ENCODE measurements at regions not wholly inside any gene's neighbourhood (a gene's known extent, or its start where the extent isn't known, plus 50 kb on each side); places are given as distances from the start of the nearest gene placed in this dataset.

DNA sequence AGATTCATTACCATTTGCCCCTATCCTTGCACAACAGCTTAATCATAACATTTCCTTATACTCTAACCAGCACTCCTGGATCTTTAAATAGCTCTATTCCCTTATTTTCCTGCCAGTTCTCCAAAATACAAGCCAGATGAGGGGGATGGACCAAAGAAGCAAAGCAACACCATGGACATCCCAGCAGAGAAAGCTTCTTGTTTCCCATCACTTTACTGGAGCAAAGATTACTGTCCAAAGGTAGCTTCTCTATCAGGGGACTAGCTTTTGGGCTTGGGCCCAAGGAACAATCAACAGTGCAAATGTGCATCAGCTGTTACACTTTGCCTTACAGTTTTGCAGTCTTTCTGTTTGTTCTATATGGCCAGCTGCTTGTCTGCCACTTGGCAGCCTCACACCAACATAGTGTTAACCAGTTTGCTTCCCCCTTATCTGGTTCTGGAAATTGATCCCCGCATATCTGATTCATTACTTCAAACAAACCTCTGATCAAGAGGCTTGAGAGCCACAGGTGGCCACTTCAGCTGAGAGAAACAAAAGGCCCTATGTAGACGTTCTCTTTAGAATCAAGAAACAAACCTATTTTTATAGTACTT, 814.3 kb downstream of the METTL15 start:
- Histone ChIP-seq H3K36me3 (ENCODE audit: control insufficient read depth in 2 of 2, extremely low read depth in 1 of 2, insufficient read depth in 1 of 2, low read length in 1 of 2) (no peaks in the 10 kb centered on the region), H3K27me3 (replicated peaks in 1 of 2; ENCODE audit: control insufficient read depth in 2 of 2, extremely low read depth in 1 of 2, insufficient read depth in 2 of 2, low read length in 1 of 2) (no peaks in the 10 kb centered on the region), H3K4me1 (ENCODE audit: control insufficient read depth in 1 of 2, extremely low read depth in 1 of 2, insufficient read depth in 2 of 2, low read length in 2 of 2) (no peaks in the 10 kb centered on the region), H3K4me3 (ENCODE audit: control insufficient read depth in 1 of 2, extremely low read depth in 1 of 2, low read length in 1 of 2) (no peak overlapping the region), H3K27ac (ENCODE audit: low read length) (no peak overlapping the region), H3K9me3 (no peaks in the 10 kb centered on the region)
- ChIA-PET CTCF (interaction anchor here in 1 of 2 donors (0.6 kb wide), 1 partner anchor 1163 kb away, joined by 8 read pairs; no protein-coding TSS in a partner anchor), POLR2A (no interaction called here)
- H3K4me1 Mint-ChIP-seq = no peaks in the 10 kb centered on the region
- ATAC-seq (replicated peaks in 1 of 4) (no peak), DNase-seq (no peak)
- peaks cover 9 to 31% (median 21%) of the 10 kb centered on the region in 3 donors for H3K9me3 Mint-ChIP-seq
- H3K4me3 Mint-ChIP-seq = no peak overlapping the region
- H3K36me3 Mint-ChIP-seq = no peaks in the 10 kb centered on the region
- no peak overlapping the region for H3K27ac Mint-ChIP-seq
- WGBS (ENCODE audit: insufficient coverage) = 100% methylated on average over 1 of the region's 2 CpGs
- H3K27me3 Mint-ChIP-seq = no peaks in the 10 kb centered on the region

DNA sequence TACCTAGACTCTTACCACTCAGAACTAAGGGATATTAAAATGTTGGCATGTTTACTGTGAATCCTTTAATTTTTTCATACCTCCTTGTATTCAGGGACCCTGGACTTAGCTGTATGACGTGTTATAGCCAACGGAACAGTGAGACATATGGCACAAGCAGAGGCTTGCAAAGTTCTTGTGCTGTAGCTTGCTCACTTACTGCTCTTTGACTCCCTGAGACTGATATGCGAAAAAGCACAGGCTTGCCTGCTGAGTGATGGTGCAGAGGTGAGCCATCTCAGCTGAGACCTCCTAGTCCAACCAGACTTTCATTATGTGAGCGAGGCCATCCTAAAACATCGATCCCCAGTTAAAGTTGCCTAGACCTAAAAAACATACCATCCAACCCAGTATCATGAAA, 811.0 kb downstream of the METTL15 start:
- Histone ChIP-seq H3K36me3 (ENCODE audit: control insufficient read depth in 2 of 2, extremely low read depth in 1 of 2, insufficient read depth in 1 of 2, low read length in 1 of 2) (no peaks in the 10 kb centered on the region), H3K9me3 (no peaks in the 10 kb centered on the region), H3K27ac (ENCODE audit: low read length) (no peak overlapping the region), H3K27me3 (replicated peaks in 1 of 2; ENCODE audit: control insufficient read depth in 2 of 2, extremely low read depth in 1 of 2, insufficient read depth in 2 of 2, low read length in 1 of 2) (no peaks in the 10 kb centered on the region), H3K4me1 (ENCODE audit: control insufficient read depth in 1 of 2, extremely low read depth in 1 of 2, insufficient read depth in 2 of 2, low read length in 2 of 2) (no peaks in the 10 kb centered on the region), H3K4me3 (ENCODE audit: control insufficient read depth in 1 of 2, extremely low read depth in 1 of 2, low read length in 1 of 2) (no peak overlapping the region)
- ATAC-seq (replicated peaks in 1 of 4) (no peak), DNase-seq (no peak)
- POLR2A ChIA-PET = no interaction called here
- Mint-ChIP-seq H3K4me3 (no peak overlapping the region), H3K27me3 (no peaks in the 10 kb centered on the region), H3K9me3 (peaks cover 6 to 34% (median 15%) of the 10 kb centered on the region in 3 donors), H3K4me1 (no peaks in the 10 kb centered on the region), H3K27ac (no peak overlapping the region), H3K36me3 (no peaks in the 10 kb centered on the region)
- CTCF ChIA-PET = interaction anchor here in 1 of 2 donors (0.6 kb wide), 1 partner anchor 15 kb away, joined by 3 read pairs; no protein-coding TSS in a partner anchor
- WGBS (ENCODE audit: insufficient coverage) = 88% methylated on average over 2 of the region's 5 CpGs

DNA sequence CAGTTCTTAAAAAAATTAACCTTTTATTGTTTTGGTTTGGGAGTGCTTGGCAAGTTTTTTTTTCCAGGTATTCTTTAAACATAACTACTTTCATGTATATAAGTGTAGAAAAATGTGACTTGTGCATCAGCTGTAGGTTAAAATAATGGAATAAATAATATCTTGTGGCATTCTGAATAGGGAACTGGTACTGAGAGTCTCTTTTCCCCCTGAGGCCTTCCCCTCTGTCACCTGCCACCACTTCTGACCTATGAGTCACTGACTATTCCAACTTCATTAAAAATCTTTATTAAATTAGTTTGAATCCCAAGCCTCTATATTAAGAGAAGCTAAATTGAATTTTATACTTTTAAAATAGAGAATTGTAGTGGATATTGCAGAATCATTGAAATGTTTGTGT, 805.7 kb downstream of the METTL15 start:
- no peak for DNase-seq
- ChIA-PET CTCF (no interaction called here), POLR2A (no interaction called here)
- no peaks in the 10 kb centered on the region for H3K4me1 ChIP-seq (ENCODE audit: control insufficient read depth in 1 of 2, extremely low read depth in 1 of 2, insufficient read depth in 2 of 2, low read length in 2 of 2)
- H3K4me1 Mint-ChIP-seq = no peaks in the 10 kb centered on the region
- H3K27ac ChIP-seq (ENCODE audit: low read length) = no peak overlapping the region
- no peaks in the 10 kb centered on the region for H3K27me3 Mint-ChIP-seq
- H3K27me3 ChIP-seq (replicated peaks in 1 of 2; ENCODE audit: control insufficient read depth in 2 of 2, extremely low read depth in 1 of 2, insufficient read depth in 2 of 2, low read length in 1 of 2) = no peaks in the 10 kb centered on the region
- H3K9me3 Mint-ChIP-seq = peaks cover 8 to 23% (median 18%) of the 10 kb centered on the region in 3 donors
- no peaks in the 10 kb centered on the region for H3K36me3 ChIP-seq (ENCODE audit: control insufficient read depth in 2 of 2, extremely low read depth in 1 of 2, insufficient read depth in 1 of 2, low read length in 1 of 2)
- H3K4me3 Mint-ChIP-seq = no peak overlapping the region
- no peak overlapping the region for H3K27ac Mint-ChIP-seq
- no peaks in the 10 kb centered on the region for H3K36me3 Mint-ChIP-seq
- H3K4me3 ChIP-seq (ENCODE audit: control insufficient read depth in 1 of 2, extremely low read depth in 1 of 2, low read length in 1 of 2) = no peak overlapping the region
- no peaks in the 10 kb centered on the region for H3K9me3 ChIP-seq
- no peak for ATAC-seq (replicated peaks in 1 of 4)

DNA sequence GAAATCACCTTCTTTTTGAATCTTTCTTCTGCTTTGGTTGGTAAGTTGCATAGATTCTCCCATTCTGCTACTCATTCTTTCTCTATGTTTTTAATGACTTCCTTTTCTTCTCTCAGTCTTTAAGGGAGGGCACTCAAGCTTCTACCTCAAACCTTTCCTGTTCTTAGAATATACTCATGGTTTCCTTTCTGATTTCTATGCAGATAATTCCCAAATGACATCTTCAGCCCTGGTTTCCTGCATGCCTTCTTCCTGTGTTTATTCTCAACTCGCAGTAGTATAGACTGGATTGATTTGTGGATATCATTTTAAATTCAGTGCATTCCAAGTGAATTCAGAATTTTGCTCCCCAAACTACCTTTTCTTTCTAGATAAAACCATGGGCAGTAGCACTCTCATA, 803.6 kb downstream of the METTL15 start:
- Histone ChIP-seq H3K27ac (ENCODE audit: low read length) (no peak overlapping the region), H3K9me3 (no peaks in the 10 kb centered on the region), H3K27me3 (replicated peaks in 1 of 2; ENCODE audit: control insufficient read depth in 2 of 2, extremely low read depth in 1 of 2, insufficient read depth in 2 of 2, low read length in 1 of 2) (no peaks in the 10 kb centered on the region), H3K4me1 (ENCODE audit: control insufficient read depth in 1 of 2, extremely low read depth in 1 of 2, insufficient read depth in 2 of 2, low read length in 2 of 2) (no peaks in the 10 kb centered on the region), H3K36me3 (ENCODE audit: control insufficient read depth in 2 of 2, extremely low read depth in 1 of 2, insufficient read depth in 1 of 2, low read length in 1 of 2) (no peaks in the 10 kb centered on the region), H3K4me3 (ENCODE audit: control insufficient read depth in 1 of 2, extremely low read depth in 1 of 2, low read length in 1 of 2) (no peak overlapping the region)
- CTCF ChIA-PET = no interaction called here
- Mint-ChIP-seq H3K9me3 (peaks cover 2 to 19% (median 16%) of the 10 kb centered on the region in 3 donors), H3K4me3 (no peak overlapping the region), H3K4me1 (no peaks in the 10 kb centered on the region), H3K27me3 (no peaks in the 10 kb centered on the region), H3K27ac (no peak overlapping the region), H3K36me3 (no peaks in the 10 kb centered on the region)
- POLR2A ChIA-PET = no interaction called here
- ATAC-seq (replicated peaks in 1 of 4) = no peak
- no CpG with 5 or more reads among the region's 1 CpG for WGBS (ENCODE audit: insufficient coverage)
- DNase-seq = no peak

DNA sequence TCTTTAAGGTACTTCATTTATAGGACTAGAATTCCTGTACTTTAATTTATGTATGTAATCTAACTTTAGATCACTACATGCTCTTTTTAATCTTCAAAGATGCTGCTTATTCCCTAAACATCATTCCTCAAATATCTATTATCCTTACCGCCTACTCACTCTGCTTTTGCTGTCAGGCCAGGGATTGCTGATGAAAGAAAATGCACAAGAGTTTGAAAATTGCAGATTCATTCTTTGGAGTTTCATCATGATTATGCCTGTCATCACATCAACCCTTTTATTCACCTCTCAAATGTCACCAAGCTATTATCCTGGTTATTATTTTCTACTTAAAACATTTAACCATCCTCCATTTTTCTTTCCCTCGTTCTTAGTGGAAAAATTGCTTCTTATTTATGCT, 802.7 kb downstream of the METTL15 start:
- POLR2A ChIA-PET = no interaction called here
- H3K4me3 ChIP-seq (ENCODE audit: control insufficient read depth in 1 of 2, extremely low read depth in 1 of 2, low read length in 1 of 2) = no peak overlapping the region
- no peak overlapping the region for H3K4me3 Mint-ChIP-seq

DNA sequence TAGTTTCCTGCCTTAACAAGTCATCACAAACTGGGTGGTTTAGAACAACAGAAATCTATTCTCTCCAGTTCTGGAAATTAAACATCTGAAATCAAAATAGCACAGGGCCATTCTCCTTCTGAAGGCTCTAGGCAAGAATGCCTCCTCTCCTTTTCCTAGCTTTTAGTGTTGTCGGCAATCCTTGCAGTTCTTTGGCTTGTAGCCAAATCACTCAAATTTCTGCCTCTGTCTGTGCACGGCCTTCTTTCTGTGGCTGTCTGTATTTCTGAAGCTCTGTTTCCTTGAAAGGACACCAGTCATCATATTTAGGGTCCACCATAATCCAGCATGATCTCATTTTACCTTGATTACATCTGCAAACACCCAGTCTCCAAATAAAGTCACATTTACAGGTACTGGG, 795.5 kb downstream of the METTL15 start:
- peaks cover 6 to 18% (median 10%) of the 10 kb centered on the region in 3 donors for H3K9me3 Mint-ChIP-seq
- H3K36me3 Mint-ChIP-seq = no peaks in the 10 kb centered on the region
- H3K27ac Mint-ChIP-seq = no peak overlapping the region
- H3K27me3 Mint-ChIP-seq = no peaks in the 10 kb centered on the region
- Histone ChIP-seq H3K9me3 (no peaks in the 10 kb centered on the region), H3K27ac (ENCODE audit: low read length) (no peak overlapping the region), H3K4me3 (ENCODE audit: control insufficient read depth in 1 of 2, extremely low read depth in 1 of 2, low read length in 1 of 2) (no peak overlapping the region), H3K36me3 (ENCODE audit: control insufficient read depth in 2 of 2, extremely low read depth in 1 of 2, insufficient read depth in 1 of 2, low read length in 1 of 2) (no peaks in the 10 kb centered on the region), H3K27me3 (replicated peaks in 1 of 2; ENCODE audit: control insufficient read depth in 2 of 2, extremely low read depth in 1 of 2, insufficient read depth in 2 of 2, low read length in 1 of 2) (no peaks in the 10 kb centered on the region), H3K4me1 (ENCODE audit: control insufficient read depth in 1 of 2, extremely low read depth in 1 of 2, insufficient read depth in 2 of 2, low read length in 2 of 2) (no peaks in the 10 kb centered on the region)
- ChIA-PET CTCF (interaction anchor here in 1 of 2 donors (0.7 kb wide), 1 partner anchor 740 kb away, joined by 3 read pairs; no protein-coding TSS in a partner anchor), POLR2A (no interaction called here)
- H3K4me3 Mint-ChIP-seq = no peak overlapping the region
- WGBS (ENCODE audit: insufficient coverage) = 71% methylated on average over 2 of the region's 2 CpGs
- DNase-seq (no peak), ATAC-seq (replicated peaks in 1 of 4) (no peak)
- no peaks in the 10 kb centered on the region for H3K4me1 Mint-ChIP-seq

More for the DNA sequence above, 802.7 kb downstream of the METTL15 start:
- H3K4me1 ChIP-seq (ENCODE audit: control insufficient read depth in 1 of 2, extremely low read depth in 1 of 2, insufficient read depth in 2 of 2, low read length in 2 of 2) = no peaks in the 10 kb centered on the region
- H3K9me3 ChIP-seq = no peaks in the 10 kb centered on the region
- no peak overlapping the region for H3K27ac Mint-ChIP-seq
- no peaks in the 10 kb centered on the region for H3K27me3 Mint-ChIP-seq
- peaks cover 2 to 13% (median 13%) of the 10 kb centered on the region in 3 donors for H3K9me3 Mint-ChIP-seq
- H3K27me3 ChIP-seq (replicated peaks in 1 of 2; ENCODE audit: control insufficient read depth in 2 of 2, extremely low read depth in 1 of 2, insufficient read depth in 2 of 2, low read length in 1 of 2) = no peaks in the 10 kb centered on the region
- no peaks in the 10 kb centered on the region for H3K36me3 Mint-ChIP-seq
- ATAC-seq (replicated peaks in 1 of 4) (no peak), DNase-seq (no peak)
- no peaks in the 10 kb centered on the region for H3K4me1 Mint-ChIP-seq
- 100% methylated on average over 1 of the region's 2 CpGs for WGBS (ENCODE audit: insufficient coverage)
- CTCF ChIA-PET = no interaction called here
- H3K36me3 ChIP-seq (ENCODE audit: control insufficient read depth in 2 of 2, extremely low read depth in 1 of 2, insufficient read depth in 1 of 2, low read length in 1 of 2) = no peaks in the 10 kb centered on the region
- no peak overlapping the region for H3K27ac ChIP-seq (ENCODE audit: low read length)

DNA sequence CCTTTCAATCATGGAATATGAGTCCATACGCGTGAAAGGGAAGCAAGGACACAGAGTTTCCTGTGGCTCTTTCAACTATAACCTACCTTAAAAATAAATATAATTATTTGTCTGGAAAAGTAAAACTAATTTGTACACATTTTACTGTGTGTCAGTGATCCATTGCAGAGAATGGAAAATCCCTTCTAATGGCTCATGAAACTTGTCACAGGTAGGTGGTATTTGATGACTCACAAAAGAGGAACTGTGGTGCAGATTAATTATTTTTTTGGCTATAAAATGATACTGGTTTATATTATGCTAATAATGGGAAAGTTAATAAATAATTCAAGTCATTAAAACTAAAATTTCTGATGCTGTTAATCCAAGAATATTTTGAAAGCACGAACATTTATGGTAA, 792.2 kb downstream of the METTL15 start:
- peaks cover 7 to 16% (median 10%) of the 10 kb centered on the region in 3 donors for H3K9me3 Mint-ChIP-seq
- WGBS (ENCODE audit: insufficient coverage) = no CpG with 5 or more reads among the region's 3 CpGs
- ChIA-PET CTCF (no interaction called here), POLR2A (no interaction called here)
- no peak for DNase-seq
- Histone ChIP-seq H3K4me1 (ENCODE audit: control insufficient read depth in 1 of 2, extremely low read depth in 1 of 2, insufficient read depth in 2 of 2, low read length in 2 of 2) (no peaks in the 10 kb centered on the region), H3K4me3 (ENCODE audit: control insufficient read depth in 1 of 2, extremely low read depth in 1 of 2, low read length in 1 of 2) (no peak overlapping the region), H3K27me3 (replicated peaks in 1 of 2; ENCODE audit: control insufficient read depth in 2 of 2, extremely low read depth in 1 of 2, insufficient read depth in 2 of 2, low read length in 1 of 2) (no peaks in the 10 kb centered on the region), H3K27ac (ENCODE audit: low read length) (no peak overlapping the region), H3K9me3 (no peaks in the 10 kb centered on the region), H3K36me3 (ENCODE audit: control insufficient read depth in 2 of 2, extremely low read depth in 1 of 2, insufficient read depth in 1 of 2, low read length in 1 of 2) (no peaks in the 10 kb centered on the region)
- no peaks in the 10 kb centered on the region for H3K27me3 Mint-ChIP-seq
- H3K36me3 Mint-ChIP-seq = no peaks in the 10 kb centered on the region
- ATAC-seq (replicated peaks in 1 of 4) = no peak
- no peak overlapping the region for H3K27ac Mint-ChIP-seq
- H3K4me3 Mint-ChIP-seq = no peak overlapping the region
- no peaks in the 10 kb centered on the region for H3K4me1 Mint-ChIP-seq
